Right lobe of liver (tissue), 4 donors: ENCODE measurements at regions not wholly inside any gene's neighbourhood (a gene's known extent, or its start where the extent isn't known, plus 50 kb on each side); places are given as distances from the start of the nearest gene placed in this dataset.

Experiments
- CTCF ChIP-seq, 4 donors: fragments of 200-600 bp in 3 of 4; fragments of 450-650 bp in 1 of 4; IDR thresholded peaks; one replicate each; pipeline versions ENCODE4 v1.5.1 to v1.8.0; 2016 to 2022; ENCODE audit warnings: antibody characterized with exemption in 4 of 4, mild to moderate bottlenecking in 2 of 4
- POLR2A ChIP-seq: fragments of 450-650 bp; IDR thresholded peaks from one replicate; pipeline ENCODE4 v1.6.1; 2017; ENCODE audit warnings: antibody characterized with exemption, mild to moderate bottlenecking
- donor health status: DM: no; HTN: no; CAD: no.
- donor health status: DM: no; HTN: no; CAD: no.
- donor health status: DM: no; HTN: yes; CAD: no.

DNA sequence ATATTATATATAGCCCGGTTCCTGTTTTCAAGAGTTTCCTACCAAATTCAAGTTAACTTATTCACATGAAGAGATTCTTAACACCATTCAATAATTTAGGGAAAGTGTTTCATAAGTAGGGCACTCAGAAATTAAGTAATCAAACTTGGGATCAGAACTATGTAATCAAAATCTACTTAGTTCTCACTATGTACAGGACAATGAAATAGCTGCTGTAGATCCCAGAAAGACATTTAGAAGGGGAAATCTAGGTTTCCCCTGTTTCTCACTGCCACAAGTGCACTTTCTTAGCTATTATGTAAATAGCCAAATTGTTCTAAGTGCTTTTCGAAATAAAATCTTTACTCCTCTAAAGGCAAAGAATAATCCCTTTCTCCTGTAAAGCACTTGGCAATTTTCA is 493.6 kb upstream of the SETBP1 start:
- no peak for TF ChIP-seq CTCF (IDR thresholded peaks at IDR 0.05)
- TF ChIP-seq POLR2A = no peak
